SIG-M5 (cell line): ENCODE measurements at regions not wholly inside any gene's neighbourhood (a gene's known extent, or its start where the extent isn't known, plus 50 kb on each side); places are given as distances from the start of the nearest gene placed in this dataset.

Experiments used
- DNase-seq: peaks from one replicate; lab custom pipeline; 2025; lab: John Stamatoyannopoulos, UW

DNA sequence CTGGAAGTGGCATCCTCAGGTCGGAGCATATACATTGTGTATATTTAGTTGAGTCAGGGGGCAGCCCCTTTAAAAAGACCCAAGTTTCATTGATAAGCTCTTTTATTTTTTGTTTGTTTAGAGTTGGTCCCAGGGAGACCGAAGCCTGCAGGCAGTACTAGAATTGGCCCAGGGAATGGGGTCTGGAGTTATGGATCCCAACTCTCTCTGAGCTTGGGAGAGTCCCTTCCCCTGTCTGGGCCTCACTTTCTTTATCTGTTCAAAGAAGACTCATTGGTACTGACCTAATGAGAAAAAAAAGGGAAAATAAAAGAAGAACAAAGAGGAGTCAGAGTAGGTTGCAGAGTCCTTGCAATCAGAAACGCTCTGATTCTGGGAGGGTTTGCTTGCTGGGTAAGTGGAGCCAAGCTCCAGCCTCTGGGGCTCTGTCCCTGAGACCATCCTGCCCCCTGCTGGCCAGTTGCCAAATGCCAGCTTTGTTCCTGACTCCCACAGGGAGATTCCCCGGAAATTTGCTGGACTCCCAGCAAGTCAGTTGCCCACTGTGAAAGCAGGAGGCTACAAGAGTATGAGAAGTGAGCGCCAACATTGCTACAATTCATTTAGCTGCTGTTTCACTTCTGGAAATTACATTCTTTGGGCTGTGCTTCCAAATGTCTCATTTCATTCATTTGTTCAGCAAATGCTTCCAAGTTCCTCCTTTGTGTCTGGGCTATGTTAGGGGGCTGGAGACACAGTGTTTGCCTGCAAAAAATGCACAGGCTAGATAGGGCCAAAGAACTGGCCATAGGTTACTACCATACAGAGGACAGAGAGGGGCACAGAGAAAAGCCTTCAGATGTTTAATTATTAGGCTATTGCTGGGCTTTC is 156.2 kb downstream of the MELK start:
- DNase-seq, result no peak

DNA sequence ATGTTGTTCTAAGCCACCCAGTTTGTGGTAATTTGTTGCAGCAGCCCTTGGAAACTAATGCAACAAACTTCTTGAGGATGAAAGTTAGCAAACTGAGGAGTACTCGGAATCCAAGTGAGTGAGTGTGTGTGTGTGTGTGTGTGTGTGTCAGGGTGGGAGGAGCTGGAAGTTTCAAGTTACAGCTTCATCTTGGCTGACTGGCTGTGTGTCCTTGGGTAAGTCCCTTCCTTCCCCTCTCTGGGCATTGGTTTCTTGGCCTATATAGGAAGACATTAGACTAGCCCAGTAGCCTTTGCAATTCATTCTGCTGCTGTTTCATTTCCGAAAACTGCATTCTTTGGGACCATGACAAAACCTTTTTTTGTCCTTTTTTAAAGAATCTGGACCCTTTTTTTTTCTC is 157.2 kb downstream of the MELK start:
- DNase-seq, result no peak

DNA sequence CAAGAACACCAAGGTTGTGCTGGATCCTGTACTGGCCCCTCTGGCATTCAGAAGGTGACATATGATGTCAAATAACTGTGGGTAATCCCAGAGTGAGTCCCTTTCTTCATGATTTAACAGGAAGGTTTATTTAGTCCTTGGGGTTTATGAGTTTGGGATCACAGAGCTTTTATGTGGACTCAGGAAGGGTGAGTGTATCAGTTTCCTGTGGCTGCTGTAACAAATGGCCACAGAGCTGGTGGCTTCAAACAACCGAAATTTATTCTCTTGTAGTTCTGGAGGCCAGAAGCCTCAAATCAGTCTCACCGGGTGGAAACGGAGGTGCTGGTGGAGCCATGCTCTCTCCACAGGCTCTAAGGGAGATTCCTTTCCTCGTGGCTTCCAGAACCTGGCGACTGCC is 157.7 kb downstream of the MELK start:
- DNase-seq, result no peak

DNA sequence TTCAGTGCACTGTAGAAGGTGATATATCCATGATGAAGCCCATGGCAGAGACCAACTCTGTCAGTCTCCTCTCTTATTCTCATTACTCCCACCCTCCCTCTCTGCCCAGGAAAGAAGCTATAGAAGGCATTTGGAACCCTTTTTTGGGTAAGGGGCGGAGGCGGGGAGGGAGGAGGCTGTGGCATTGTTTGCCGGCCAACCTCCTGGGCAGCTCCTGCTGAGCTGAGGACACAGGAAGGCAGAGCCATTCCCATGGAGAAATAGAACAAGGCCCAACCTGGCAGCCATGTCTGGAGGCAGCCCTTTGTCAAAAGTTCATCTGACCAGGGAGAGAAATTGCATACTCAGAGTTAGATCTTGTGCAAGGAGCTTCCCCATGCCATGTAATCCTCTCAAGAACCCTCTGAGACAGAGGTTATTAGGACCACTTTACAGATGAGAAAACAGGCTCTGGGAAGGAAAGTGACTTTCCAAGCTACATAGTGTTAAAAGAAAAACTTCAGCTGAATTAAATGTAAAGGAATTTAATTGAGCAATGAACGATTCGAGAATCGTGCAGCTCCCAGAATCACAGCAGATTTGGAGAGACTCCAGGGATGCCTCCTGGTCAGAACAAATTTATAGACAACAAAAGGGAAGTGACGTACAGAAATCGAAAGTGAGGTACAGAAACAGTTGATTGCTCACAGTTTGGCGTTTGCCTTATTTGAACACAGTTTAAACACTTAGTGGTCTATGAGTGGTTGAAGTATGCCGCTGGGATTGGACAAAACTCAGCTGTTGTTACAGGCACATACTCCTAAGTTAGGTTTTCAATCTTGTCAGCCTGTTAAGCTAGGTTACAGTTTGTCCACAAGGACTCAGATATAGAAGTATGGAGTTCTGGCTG is 158.6 kb downstream of the MELK start:
- DNase-seq, result no peak

DNA sequence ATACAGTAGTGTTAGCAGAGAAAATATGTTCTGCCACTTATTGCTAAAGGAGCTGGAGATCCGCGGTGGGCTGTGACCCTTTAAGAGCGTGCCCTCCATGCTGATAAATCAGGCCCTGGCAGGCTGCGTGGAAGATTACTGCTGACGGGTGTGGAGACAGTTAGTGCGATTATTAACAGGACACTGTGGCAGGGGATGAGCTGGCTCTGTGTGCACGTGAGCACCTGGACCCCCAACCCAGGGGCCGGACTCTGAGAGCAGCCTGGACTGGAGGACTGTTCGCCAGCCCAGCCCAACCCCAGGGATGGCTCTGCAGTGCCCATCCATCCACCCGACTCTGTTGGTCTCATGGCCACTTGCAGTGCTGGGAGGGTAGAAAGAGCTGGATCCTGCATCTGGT is 162.0 kb downstream of the MELK start:
- no peak for DNase-seq

DNA sequence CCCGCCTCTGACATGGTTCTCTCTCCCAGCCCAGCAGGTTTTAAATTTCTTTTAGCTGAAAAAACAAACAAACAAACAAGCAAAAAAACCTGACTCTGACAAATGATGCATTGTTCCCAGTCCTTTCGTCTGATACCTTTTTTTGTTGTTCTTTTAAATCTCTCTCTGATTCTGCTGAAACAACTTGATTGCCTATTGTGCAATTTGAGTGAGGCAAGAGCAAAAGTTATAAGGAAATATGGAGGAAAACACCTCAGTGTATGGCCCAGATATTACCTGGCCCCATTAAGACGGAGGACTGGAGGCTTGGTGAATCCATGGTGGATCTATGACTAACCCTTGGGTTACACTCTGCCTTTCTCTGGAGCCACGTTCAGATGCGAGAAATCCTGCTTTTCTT is 164.0 kb downstream of the MELK start:
- no peak for DNase-seq

DNA sequence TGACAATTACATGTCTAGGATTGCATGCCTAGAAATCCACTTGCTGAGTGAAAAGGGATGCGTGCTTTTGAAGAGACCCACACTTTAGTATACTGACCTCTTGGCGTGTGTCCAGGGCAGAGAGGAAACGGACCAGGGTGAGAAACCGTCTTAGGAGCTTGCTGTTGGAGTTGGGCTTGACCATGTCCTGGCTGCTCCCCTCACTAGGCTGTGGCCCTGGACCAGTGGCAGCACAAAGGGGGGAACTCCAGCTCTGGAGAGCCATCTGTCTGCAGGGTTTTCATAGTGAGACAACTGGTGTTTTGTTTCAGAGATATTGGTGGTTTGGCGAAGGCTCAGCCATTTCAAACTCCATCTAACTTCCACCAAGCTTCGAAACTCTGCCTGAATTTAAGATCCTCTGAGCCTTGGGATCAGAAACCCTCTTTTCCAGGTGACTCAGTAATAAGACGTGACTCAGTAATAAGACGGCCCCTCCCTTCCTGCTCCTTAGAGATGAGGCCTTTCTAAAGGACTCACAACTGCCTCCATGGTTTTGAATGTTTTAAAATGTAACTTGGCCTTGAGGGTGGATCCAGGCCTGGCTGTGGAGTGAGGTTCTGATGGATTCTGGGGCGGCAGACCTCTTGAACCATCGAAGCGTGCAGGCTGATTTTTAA is 165.8 kb downstream of the MELK start:
- DNase-seq, result no peak

DNA sequence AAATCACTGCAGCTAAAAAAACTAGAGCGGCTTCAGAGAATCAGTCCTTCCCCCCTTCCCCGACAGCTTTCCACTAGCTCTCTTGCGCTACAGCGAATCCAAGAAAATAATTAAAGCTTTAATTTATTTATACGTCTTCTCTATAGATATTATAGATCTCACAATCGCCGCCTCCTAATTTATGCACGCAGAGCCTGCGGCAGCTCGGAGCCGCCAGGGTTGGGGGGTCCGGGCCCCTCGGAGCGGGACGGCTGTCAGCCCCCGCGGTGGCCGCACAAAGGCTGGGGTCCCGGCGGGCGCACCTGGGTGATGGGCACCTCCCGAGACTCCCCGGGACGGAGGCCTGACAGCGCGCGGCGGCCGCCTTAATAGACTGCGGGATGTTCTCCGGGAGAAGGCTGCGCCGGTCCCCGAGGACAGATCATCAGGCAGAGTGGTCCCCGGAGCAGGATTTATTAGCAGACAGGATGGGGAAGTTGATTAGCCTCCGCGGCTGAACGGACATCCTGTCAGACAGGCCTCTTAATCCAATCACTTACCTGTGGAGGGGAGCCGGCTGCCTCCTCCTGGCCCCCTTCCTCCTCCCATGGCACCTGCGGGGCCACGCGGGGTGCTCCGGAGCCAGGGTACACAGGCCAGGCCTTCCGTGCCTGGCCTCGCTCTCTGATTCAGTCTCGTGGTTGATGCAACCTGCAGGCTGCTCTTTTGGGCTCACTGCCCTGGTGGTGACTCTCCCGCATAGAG is 166.8 kb downstream of the MELK start:
- DNase-seq, result no peak

DNA sequence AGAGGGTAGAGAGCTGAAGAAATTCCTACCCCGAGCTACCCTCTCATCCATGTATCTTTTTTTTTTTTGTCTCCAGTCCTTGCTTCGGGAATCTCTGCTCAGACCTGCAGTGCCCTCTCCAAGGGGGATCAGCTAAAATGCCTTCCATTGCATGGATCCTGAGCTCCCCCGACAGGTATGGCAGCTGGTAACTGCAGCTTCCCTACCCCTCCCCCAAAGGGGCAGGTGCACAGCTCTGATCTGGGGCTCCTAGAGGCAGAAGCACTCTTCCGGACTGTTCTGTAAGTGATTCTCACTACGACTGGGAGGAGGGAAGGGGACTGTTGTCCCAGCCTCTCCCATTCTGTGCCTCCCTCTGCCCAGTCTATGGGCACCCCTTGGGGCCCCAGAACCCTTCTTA is 169.6 kb downstream of the MELK start:
- DNase-seq, result no peak

DNA sequence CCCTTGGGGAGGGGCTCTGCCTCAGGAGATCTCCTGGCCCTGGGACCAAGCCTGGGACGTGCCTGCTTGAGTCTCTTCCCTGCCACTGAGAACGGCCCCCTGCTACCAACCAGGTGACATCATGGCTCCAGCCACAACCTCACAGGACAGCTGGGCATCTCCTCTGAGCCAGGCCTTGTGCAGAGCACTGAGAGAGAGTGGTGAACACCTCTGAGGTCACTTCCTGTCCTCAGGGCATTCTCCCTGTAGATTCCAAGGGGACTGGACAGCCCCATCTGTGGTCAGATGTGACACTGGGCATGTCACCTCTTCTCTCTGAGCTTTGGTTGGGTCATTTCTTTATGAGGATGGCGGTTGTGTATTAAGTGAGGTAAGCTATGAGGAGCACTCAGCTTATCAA is 172.0 kb downstream of the MELK start:
- no peak for DNase-seq

DNA sequence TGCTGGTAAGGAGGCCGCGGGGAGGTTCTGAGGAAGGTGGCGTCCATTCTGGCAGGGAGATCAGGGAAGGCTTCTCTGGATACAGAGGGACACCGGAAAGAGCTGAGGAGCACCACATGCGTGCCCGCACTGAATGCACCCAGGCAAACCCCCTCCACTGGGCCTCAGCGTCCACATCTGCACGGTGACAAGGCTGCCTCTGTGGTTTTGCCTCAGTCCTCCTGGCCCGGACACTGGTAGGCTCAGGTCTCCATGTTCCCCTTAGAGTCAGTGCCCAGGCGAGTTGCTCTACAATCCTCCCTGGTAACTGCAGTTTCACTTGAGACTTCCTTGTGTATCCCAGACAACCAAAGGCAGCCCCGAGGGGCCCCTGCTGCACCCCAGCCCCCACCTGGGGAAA is 173.3 kb downstream of the MELK start:
- no peak for DNase-seq

DNA sequence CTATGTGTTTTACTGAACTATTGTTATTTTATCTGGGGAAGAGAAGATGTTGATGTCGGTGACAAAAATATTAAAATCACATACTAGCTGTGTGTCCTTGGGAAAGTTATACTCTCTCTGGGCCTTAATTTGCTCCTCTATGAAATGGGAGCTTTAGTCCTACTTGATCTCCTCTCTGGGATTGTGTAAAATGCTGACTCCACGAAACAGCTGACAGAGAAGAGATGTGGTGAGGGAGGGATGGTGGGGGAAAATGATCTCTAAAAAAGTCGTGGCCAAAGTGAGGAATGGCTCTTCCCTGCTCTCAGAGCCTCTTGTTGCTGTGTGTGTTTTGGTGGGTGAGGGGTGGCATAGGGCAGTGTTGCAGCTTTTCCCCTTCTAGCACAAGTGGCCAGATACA is 173.7 kb downstream of the MELK start:
- DNase-seq, result no peak

DNA sequence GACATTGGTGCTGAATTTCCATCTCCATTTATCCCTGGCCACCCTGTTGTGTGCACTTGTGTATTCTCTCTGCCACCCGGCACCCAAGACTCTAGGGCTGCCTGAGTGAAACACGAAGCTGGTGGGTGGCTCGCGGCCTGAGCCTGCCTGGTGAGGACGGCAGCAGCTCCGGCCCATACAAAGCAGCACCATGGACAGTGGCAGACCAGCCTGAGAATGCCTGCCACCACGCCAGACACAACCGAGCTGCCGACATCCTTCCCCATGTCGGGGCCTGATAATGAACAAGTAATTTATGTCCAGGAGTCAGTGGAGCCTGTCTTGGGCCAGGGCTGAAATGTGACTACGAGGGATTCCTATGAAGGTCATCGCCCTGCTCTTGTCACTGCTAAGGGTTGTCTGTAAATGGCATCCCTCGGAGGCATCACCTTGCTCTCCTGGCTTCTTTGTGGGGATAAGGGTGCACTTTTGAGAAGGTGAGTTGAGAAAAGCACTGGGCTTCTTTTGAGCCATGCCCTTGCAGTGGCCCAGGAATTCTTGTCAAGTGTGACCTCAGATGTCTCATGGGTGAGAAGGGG is 175.7 kb downstream of the MELK start:
- DNase-seq, result no peak

DNA sequence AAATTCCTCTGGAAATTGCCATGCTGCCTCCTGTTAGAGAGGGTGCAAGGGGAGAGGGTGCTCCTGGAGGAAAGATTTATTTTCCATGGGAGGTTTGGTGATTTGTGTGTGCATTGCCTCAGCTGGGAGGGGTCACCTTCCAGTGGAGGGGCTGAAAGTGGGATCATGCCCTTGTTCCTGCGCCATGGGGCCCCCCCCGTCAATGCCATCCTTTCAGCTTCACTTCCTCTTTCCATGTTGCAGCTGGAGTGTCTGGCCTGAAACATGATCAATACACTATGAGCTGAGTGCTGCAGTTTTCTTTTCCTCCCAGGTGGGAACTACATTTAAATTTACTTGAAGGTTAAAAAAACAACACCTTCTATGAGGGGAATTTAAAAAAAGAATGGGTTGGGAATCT is 176.8 kb downstream of the MELK start:
- no peak for DNase-seq

DNA sequence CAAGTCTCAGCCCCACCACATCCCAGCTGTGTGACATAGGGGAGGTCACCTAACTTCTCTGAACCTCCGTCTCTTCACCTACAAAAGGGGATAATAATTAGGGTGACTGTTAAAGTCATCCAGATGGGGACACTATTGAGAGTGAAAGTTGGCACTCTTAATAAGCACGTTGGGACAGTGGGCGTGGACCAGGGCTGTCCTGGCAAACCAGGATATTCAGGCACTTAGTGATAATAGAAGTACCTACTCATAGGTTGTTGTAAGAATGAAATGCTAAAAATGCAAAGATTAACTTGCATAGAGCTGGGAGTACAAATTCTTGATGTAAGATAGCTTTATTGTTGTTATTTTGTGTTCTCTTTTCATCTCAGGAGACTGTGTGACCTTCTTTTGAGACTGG is 177.9 kb downstream of the MELK start:
- DNase-seq, result no peak

DNA sequence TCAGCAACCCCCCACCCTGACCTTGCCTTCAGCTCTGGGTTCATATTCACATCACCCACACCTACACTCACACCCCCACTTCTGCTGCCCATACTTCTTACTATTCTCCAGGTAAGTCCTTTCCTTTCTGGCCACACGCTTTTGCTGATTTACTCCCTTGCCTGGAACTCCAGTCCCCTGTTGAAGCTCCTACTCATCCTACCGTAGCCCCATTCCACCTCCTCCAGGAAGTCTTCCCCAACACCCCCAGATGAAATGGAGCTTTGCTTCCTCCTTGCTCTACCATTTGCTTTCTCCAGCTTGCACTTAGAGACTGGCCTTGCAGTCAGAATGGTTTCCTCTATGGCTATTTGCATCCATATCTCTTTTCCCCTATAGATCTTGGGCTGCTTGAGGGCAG is 182.3 kb downstream of the MELK start:
- no peak for DNase-seq

DNA sequence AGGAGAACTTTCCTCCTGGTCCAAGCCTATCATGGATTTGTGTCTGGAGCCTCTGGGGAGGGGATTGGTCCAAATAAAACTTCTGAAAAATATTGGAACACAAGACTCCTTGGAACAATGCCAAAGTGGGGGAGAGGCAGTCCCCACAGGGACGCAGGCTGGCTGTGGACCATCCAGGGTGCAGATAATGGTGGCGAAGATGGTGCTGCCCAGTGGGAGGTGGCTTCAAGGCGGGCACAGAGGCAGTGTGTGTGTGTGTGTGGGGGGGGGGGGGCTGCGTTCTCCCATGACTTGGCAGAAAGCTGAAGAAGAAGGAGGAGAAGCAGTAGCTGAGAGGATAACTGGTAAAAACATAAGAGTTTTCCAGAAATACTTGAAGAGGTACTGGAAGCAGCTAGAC is 186.4 kb downstream of the MELK start:
- no peak for DNase-seq

DNA sequence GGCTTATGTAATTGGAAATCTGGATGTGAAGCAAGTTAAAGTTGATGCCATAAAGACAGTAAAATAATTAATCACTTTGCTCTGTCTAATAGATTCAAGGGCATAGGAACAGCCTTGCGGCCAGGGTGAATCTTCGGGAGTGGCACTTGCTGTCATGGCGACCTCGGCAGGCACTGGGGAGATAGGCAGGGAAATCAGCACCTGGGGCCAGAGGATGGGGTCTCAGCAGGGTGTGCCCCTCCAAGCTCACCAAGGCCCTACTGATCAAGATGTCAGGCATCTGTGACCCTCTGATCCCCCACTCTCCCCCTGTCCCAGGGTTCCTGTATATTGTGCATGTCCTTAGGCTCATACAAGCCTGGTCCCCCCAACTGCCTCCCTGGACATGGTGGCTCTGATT is 187.3 kb downstream of the MELK start:
- DNase-seq, result no peak

DNA sequence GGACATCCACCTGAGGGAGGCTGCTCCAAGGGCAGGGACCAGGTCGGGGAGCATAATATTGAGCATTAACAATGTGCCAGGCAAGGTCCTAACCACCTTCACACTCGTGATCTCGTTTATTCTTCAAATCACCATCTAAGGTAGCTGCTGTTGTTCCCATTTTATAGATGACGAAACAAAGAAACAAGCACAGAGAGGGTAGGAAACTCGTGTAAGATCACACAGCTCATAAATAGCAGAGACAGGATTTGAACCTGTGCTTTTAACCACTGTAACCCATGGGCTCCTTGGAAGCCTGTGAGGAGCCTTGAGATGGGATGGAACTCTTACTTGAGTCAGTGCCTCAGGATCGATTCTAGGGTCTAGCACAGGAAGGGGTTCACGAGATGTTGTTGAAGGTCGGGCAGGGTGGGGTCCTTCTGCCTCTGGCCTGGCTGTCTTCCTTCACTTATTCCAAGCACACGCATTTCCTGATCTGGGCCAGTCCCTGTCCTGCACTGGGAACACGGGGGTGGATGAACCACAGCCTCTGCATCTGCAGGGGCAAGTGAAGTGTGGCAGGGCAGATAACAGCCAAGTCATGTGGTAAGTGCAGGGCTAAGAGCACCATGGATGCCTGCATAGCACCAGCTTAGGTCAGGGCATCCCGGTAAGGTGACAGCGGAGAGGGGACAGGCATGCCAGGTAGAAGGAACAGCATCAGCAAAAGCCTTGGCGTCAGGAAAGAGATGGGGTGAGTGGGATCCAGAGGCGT is 188.1 kb downstream of the MELK start:
- DNase-seq, result no peak

DNA sequence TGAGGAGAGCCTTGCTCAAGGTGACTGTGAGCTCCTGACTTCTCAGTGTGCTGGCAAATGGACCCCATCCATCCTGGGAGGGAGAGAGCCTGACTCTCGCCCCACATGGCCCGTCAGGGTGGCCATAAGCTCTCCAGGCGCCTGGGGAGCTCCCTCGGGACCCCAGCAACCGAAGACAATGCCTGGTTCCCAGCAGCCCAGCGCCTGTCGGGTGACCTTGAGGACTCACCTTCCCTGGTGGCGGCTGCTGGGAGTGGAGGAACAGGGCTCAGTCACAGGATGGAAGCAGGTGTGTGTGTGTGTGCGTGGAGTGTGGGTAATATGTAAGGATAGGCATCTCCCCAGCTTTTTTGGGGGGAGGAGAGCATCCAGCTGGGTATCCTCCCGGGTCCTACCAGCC is 190.3 kb downstream of the MELK start:
- no peak for DNase-seq

DNA sequence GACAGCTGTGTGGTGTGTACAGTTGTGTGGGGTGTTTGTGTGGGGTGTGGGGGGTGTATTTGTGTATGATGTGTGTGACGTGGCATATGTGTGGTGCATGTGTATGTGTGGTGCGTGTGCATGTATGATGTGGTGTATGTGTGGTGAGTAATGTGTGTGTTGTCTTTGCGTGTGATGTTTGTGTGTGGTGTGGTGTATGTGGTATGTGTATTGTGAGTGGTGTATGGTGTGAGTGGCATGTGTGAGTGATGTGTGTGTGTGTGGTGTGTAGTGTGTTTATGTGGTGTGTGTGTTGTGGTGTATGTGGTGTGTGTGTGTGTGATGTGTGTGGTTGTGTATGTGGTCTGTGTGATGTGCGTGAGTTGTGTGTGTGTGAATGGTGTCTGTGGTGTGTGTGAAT is 191.1 kb downstream of the MELK start:
- no peak for DNase-seq
